PFSK-1 (cell line): ENCODE measurements at regions not wholly inside any gene's neighbourhood (a gene's known extent, or its start where the extent isn't known, plus 50 kb on each side); places are given as distances from the start of the nearest gene placed in this dataset.

ENCODE experiments used
- FOXP2 ChIP-seq: optimal IDR thresholded peaks from 2 replicates; pipeline ENCODE3; 2011; ENCODE audit warnings: borderline replicate concordance, control low read depth, inconsistent platforms; ENCODE audit not compliant: insufficient read depth; ENCODE audit errors: extremely low read length, extremely low read depth
- POLR2AphosphoS5 ChIP-seq: IDR thresholded peaks from 2 replicates; pipeline ENCODE4 v1.6.1; 2012; ENCODE audit warnings: low read depth, mild to moderate bottlenecking, control low read depth, low read length, moderate library complexity
- REST ChIP-seq, 2 experiments: IDR thresholded peaks; 2 replicates each; pipeline versions ENCODE4 v1.6.1 to v1.8.0; 2011 to 2012; ENCODE audit warnings: low read depth in 2 of 2, low read length in 2 of 2, control low read depth in 1 of 2, inconsistent platforms in 1 of 2, mild to moderate bottlenecking in 1 of 2, moderate library complexity in 1 of 2; ENCODE audit not compliant: insufficient read depth in 1 of 2
- SIN3A ChIP-seq: IDR thresholded peaks from 2 replicates; pipeline ENCODE4 v1.6.1; 2012; ENCODE audit warnings: mild to moderate bottlenecking, low read length, moderate library complexity, borderline replicate concordance; ENCODE audit not compliant: insufficient read depth
- TAF1 ChIP-seq: IDR thresholded peaks from 2 replicates; pipeline ENCODE4 v1.6.1; 2012; ENCODE audit warnings: low read length, control low read depth, borderline replicate concordance; ENCODE audit not compliant: insufficient read depth

GRCh38 chr4:41318839-41319530 is 62.3 kb downstream of the UCHL1 start:
- no peak for TF ChIP-seq REST (IDR thresholded peaks at IDR 0.05; ENCODE audit: insufficient read depth in 1 of 2, low read depth in 2 of 2, low read length in 2 of 2)
- no peak for TF ChIP-seq SIN3A

GRCh38 chr4:41319553-41319952 is 62.8 kb downstream of the UCHL1 start:
- TF ChIP-seq SIN3A (no peak), TAF1 (no peak), FOXP2 (no peak), POLR2AphosphoS5 (no peak), REST (IDR thresholded peaks at IDR 0.05; ENCODE audit: insufficient read depth in 1 of 2, low read depth in 2 of 2, low read length in 2 of 2) (no peak)

GRCh38 chr4:41320278-41320677 is 63.5 kb downstream of the UCHL1 start:
- TF ChIP-seq FOXP2 (no peak), REST (IDR thresholded peaks at IDR 0.05; ENCODE audit: insufficient read depth in 1 of 2, low read depth in 2 of 2, low read length in 2 of 2) (no peak), POLR2AphosphoS5 (no peak), SIN3A (no peak), TAF1 (no peak)

- no peak for TF ChIP-seq POLR2AphosphoS5
- no peak for TF ChIP-seq TAF1
- TF ChIP-seq SIN3A: no peak
- TF ChIP-seq REST (IDR thresholded peaks at IDR 0.05; ENCODE audit: insufficient read depth in 1 of 2, low read depth in 2 of 2, low read length in 2 of 2): no peak
- TF ChIP-seq FOXP2: no peak
Measured at GRCh38 chr4:41320786-41321185, 64.1 kb downstream of the UCHL1 start.
